ENCODE measurements at regions not wholly inside any gene's neighbourhood (a gene's known extent, or its start where the extent isn't known, plus 50 kb on each side); places are given as distances from the start of the nearest gene placed in this dataset.

GRCh38 chr6:18792866-18793265, 405.7 kb downstream of the RNF144B start:
- TF ChIP-seq CTCF (IDR thresholded peaks at IDR 0.05 in 2 of 3, conservative IDR thresholded peaks at IDR 0.05 in 1 of 3; ENCODE audit: insufficient read depth in 2 of 3, low read depth in 1 of 3, low read length in 3 of 3) (no peak), EP300 (IDR thresholded peaks at IDR 0.05; ENCODE audit: low read length) (no peak)
